GM12878 (cell line): ENCODE measurements at regions not wholly inside any gene's neighbourhood (a gene's known extent, or its start where the extent isn't known, plus 50 kb on each side); places are given as distances from the start of the nearest gene placed in this dataset.

ENCODE experiments used
- BHLHE40 ChIP-seq, 2 experiments: fragments of 450-650 bp in 1 of 2; IDR thresholded peaks; 2 replicates each; pipeline ENCODE4 v1.6.1; 2011 to 2017; ENCODE audit warnings: low read depth in 2 of 2, borderline replicate concordance in 1 of 2, improper control_type of control experiment in 1 of 2, low read length in 1 of 2, mild to moderate bottlenecking in 1 of 2
- CBX3 ChIP-seq: fragments of 200-600 bp; sonication (generic); IDR thresholded peaks from 2 replicates; pipeline ENCODE4 v1.6.1; 2016; ENCODE audit warnings: low read depth, borderline replicate concordance
- ESRRA ChIP-seq: IDR thresholded peaks from 2 replicates; pipeline ENCODE4 v1.6.1; 2012; ENCODE audit warnings: mild to moderate bottlenecking, low read length, improper control_type of control experiment
- EZH2 ChIP-seq: IDR thresholded peaks from 2 replicates; pipeline ENCODE4 v1.6.1; 2012; ENCODE audit warnings: low read depth, mild to moderate bottlenecking, control low read depth, inconsistent platforms, low read length, borderline replicate concordance; ENCODE audit not compliant: control insufficient read depth
- GATAD2B ChIP-seq: fragments of 450-650 bp; conservative IDR thresholded peaks from 2 replicates; pipeline ENCODE4 v1.6.1; 2017; ENCODE audit warnings: low read depth, mild to moderate bottlenecking, moderate library complexity
- HCFC1 ChIP-seq: fragments of 150-350 bp; IDR thresholded peaks from 2 replicates; pipeline ENCODE4 v1.6.1; 2014; ENCODE audit warnings: low read length
- HDAC6 ChIP-seq: fragments of 200-600 bp; sonication (generic); IDR thresholded peaks from one replicate; pipeline ENCODE4 v1.8.0; 2017; ENCODE audit warnings: antibody characterized with exemption; ENCODE audit not compliant: unreplicated experiment
- IKZF1 ChIP-seq: fragments of 450-650 bp; conservative IDR thresholded peaks from 2 replicates; pipeline ENCODE4 v1.6.1; 2017; ENCODE audit warnings: antibody characterized with exemption, mild to moderate bottlenecking
- MYC ChIP-seq: IDR thresholded peaks from 2 replicates; pipeline ENCODE4 v1.6.1; 2011; ENCODE audit warnings: mild to moderate bottlenecking, low read length, moderate library complexity, inconsistent platforms; ENCODE audit not compliant: insufficient read depth, insufficient replicate concordance, insufficient read length, severe bottlenecking
- NFYB ChIP-seq: IDR thresholded peaks from 2 replicates; pipeline ENCODE4 v1.6.1; 2011; ENCODE audit warnings: low read depth, mild to moderate bottlenecking, low read length, improper control_type of control experiment, moderate library complexity; ENCODE audit not compliant: insufficient read depth
- RAD51 ChIP-seq: fragments of 450-650 bp; IDR thresholded peaks from 2 replicates; pipeline ENCODE4 v1.6.1; 2016; ENCODE audit warnings: moderate library complexity, mild to moderate bottlenecking, inconsistent platforms
- RUNX3 ChIP-seq: IDR thresholded peaks from 2 replicates; pipeline ENCODE4 v1.6.1; 2012; ENCODE audit warnings: low read length, inconsistent platforms
- SIX5 ChIP-seq: IDR thresholded peaks from 2 replicates; pipeline ENCODE4 v1.6.1; 2011; ENCODE audit warnings: mild to moderate bottlenecking, low read depth, low read length, moderate library complexity; ENCODE audit not compliant: severe bottlenecking
- TARDBP ChIP-seq: IDR thresholded peaks from 2 replicates; pipeline ENCODE4 v1.6.1; 2016; ENCODE audit warnings: borderline replicate concordance
- TCF3 ChIP-seq: IDR thresholded peaks from 2 replicates; pipeline ENCODE4 v1.6.1; 2012; ENCODE audit warnings: low read depth, mild to moderate bottlenecking, low read length, borderline replicate concordance; ENCODE audit not compliant: insufficient read depth
- YY1 ChIP-seq: IDR thresholded peaks from 2 replicates; pipeline ENCODE4 v1.6.1; 2011; ENCODE audit warnings: low read depth, mild to moderate bottlenecking, low read length
- ZNF207 ChIP-seq: fragments of 450-650 bp; IDR thresholded peaks from 2 replicates; pipeline ENCODE4 v1.6.1; 2014; ENCODE audit warnings: antibody characterized with exemption, mild to moderate bottlenecking, borderline replicate concordance
- TF ChIP-seq, protein P1 (sequence below): fragments of 450-650 bp; IDR thresholded peaks from 2 replicates; pipeline ENCODE4 v1.6.1; 2018; ENCODE audit warnings: borderline replicate concordance, mild to moderate bottlenecking; ENCODE audit not compliant: partially characterized antibody
- TF ChIP-seq, protein P2 (sequence below): IDR thresholded peaks from 2 replicates; pipeline ENCODE4 v1.6.1; 2012; ENCODE audit warnings: low read depth, low read length, improper control_type of control experiment

DNA sequence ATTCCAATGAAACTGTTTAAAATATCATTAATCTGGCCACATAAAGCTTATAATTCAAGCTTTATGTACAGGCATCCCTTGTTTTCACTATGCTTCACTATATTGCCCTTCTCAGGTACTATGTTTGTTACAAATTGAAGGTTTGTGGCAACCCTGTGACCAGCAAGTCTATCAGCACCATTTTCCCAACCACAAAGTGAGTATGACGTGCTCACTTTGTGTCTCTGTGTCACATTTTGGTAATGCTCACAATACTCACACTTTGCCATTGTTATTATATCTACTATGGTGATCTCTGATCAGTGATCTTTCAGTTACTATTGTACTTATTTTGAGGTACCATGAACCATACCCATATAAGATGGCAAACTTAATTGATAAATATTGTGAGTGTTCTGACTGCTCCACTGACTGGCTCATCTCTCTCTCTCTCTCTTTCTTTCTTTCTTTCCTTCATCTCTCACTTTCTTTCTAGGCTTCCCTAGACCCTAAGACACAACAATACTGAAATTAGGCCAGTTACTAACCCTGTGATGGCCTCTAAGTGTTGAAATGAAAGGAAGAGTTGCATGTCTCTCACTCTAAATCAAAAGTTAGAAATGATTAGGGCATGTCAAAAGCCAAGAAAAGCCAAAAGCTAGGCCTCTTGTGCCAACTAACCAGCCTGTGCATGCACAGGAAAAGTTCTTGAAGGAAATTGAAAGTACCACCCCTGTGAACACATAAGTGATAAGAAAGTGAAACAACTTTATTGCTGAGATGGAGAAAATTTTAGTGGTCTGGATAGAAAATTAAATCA, 227.9 kb downstream of the BCAS1 start (continued):
- TF ChIP-seq, protein P1, sequence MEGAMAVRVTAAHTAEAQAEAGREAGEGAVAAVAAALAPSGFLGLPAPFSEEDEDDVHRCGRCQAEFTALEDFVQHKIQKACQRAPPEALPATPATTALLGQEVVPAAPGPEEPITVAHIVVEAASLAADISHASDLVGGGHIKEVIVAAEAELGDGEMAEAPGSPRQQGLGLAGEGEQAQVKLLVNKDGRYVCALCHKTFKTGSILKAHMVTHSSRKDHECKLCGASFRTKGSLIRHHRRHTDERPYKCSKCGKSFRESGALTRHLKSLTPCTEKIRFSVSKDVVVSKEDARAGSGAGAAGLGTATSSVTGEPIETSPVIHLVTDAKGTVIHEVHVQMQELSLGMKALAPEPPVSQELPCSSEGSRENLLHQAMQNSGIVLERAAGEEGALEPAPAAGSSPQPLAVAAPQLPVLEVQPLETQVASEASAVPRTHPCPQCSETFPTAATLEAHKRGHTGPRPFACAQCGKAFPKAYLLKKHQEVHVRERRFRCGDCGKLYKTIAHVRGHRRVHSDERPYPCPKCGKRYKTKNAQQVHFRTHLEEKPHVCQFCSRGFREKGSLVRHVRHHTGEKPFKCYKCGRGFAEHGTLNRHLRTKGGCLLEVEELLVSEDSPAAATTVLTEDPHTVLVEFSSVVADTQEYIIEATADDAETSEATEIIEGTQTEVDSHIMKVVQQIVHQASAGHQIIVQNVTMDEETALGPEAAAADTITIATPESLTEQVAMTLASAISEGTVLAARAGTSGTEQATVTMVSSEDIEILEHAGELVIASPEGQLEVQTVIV = no peak
- TF ChIP-seq EZH2 (no peak), ESRRA (no peak), RUNX3 (peak; percentile 69), CBX3 (no peak), TCF3 (no peak), HDAC6 (no peak), MYC (no peak), GATAD2B (peak; percentile 27; the same call in 1 of the 2 replicates), ZNF207 (no peak), SIX5 (no peak), RAD51 (no peak), BHLHE40 (IDR thresholded peaks at IDR 0.05; ENCODE audit: borderline replicate concordance in 1 of 2, low read depth in 2 of 2, low read length in 1 of 2) (no peak), NFYB (no peak), YY1 (no peak), HCFC1 (no peak), IKZF1 (no peak; the same call in none of the 2 replicates), TARDBP (no peak)
- TF ChIP-seq, protein P2, sequence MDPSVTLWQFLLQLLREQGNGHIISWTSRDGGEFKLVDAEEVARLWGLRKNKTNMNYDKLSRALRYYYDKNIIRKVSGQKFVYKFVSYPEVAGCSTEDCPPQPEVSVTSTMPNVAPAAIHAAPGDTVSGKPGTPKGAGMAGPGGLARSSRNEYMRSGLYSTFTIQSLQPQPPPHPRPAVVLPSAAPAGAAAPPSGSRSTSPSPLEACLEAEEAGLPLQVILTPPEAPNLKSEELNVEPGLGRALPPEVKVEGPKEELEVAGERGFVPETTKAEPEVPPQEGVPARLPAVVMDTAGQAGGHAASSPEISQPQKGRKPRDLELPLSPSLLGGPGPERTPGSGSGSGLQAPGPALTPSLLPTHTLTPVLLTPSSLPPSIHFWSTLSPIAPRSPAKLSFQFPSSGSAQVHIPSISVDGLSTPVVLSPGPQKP = no peak
